ENCODE measurements at regions not wholly inside any gene's neighbourhood (a gene's known extent, or its start where the extent isn't known, plus 50 kb on each side); places are given as distances from the start of the nearest gene placed in this dataset.

DNA sequence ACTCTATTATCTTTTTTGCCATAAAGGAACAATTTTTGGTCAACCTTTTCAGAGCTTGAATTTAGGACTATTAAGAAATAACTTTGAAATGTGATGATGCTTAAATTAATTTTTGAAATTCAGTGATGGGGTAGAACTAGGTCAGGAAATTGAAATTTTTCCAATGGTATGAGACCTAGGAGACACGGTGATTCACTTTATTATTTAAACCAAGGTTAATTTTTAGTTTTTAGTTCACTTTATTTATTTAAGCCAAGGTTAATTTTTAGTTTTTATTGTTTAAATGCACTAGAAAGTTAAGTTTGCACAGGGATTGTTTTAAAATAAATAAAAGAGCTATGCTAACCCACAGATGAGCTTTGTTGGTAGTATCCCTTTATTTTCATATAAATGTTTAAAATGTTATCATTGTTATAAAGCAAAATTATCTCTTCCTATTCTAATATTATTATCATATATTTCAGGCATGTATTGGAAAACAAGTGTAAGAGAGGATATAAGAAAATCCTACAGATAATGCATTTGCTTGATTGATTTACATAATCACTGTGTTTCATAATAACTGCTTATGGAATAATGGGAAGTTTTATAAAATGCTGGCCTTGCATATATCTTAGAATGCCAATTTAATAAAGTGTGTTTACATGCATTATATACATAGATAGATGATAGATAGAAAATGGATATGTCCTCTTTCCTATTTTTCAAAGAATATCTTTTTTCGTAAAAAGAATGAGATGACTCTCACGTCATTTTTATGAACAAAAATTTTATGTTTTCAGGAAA lies 163.6 kb downstream of the HGF start:
- Mint-ChIP-seq H3K4me1 (ENCODE audit: low read depth, unreplicated experiment) (no peaks in the 10 kb centered on the region), H3K4me3 (ENCODE audit: unreplicated experiment) (no peak overlapping the region), H3K27ac (ENCODE audit: unreplicated experiment) (no peak overlapping the region), H3K27me3 (ENCODE audit: insufficient read depth, unreplicated experiment) (peaks cover 4% of the 10 kb centered on the region), H3K9me3 (ENCODE audit: unreplicated experiment) (no peaks in the 10 kb centered on the region), H3K36me3 (ENCODE audit: insufficient read depth, unreplicated experiment) (no peaks in the 10 kb centered on the region)
- ChIA-PET CTCF (no interaction called here), POLR2A (no interaction called here)
- no TSS peak for BruUV-seq (replicated peaks)
- DNase-seq: no peak
- TF ChIP-seq CTCF (IDR thresholded peaks at IDR 0.05; ENCODE audit: insufficient read depth in 1 of 2, low read depth in 1 of 2, low read length in 1 of 2, severe bottlenecking in 1 of 2, unreplicated experiment in 1 of 2): no peak
- no peaks in the 10 kb centered on the region; the same call in 1 of the 2 replicates for H3K27me3 ChIP-seq (replicated peaks; ENCODE audit: control insufficient read depth, insufficient read depth, low read length)
- H3K4me3 ChIP-seq (ENCODE audit: low read depth, low read length): no peak overlapping the region
- no peaks in the 10 kb centered on the region for H3K9me3 ChIP-seq
- intact Hi-C loops (cut with micrococcal nuclease; ENCODE audit: unreplicated experiment): no loop called here
- no peaks in the 10 kb centered on the region for H3K36me3 ChIP-seq (ENCODE audit: control insufficient read depth, insufficient read depth, low read length)
- no peaks in the 10 kb centered on the region for H3K4me1 ChIP-seq

- BruUV-seq (replicated peaks): no TSS peak
- CTCF ChIA-PET: no interaction called here
These were observed 164.4 kb downstream of the HGF start for GRCh38 chr7:81605493-81605892.

GRCh38 chr7:81604808-81605174 lies 165.1 kb downstream of the HGF start:
- H3K9me3 Mint-ChIP-seq (ENCODE audit: unreplicated experiment): no peaks in the 10 kb centered on the region
- H3K9me3 ChIP-seq: no peaks in the 10 kb centered on the region
- no peak overlapping the region for H3K4me3 ChIP-seq (ENCODE audit: low read depth, low read length)
- TF ChIP-seq CTCF (IDR thresholded peaks at IDR 0.05; ENCODE audit: insufficient read depth in 1 of 2, low read depth in 1 of 2, low read length in 1 of 2, severe bottlenecking in 1 of 2, unreplicated experiment in 1 of 2): no peak
- no peak for DNase-seq
- no peak overlapping the region for H3K4me3 Mint-ChIP-seq (ENCODE audit: unreplicated experiment)
- no TSS peak for BruUV-seq (replicated peaks)
- peaks cover 4% of the 10 kb centered on the region for H3K27me3 Mint-ChIP-seq (ENCODE audit: insufficient read depth, unreplicated experiment)
- H3K27ac Mint-ChIP-seq (ENCODE audit: unreplicated experiment): no peak overlapping the region
- intact Hi-C loops (cut with micrococcal nuclease; ENCODE audit: unreplicated experiment): no loop called here
- H3K4me1 Mint-ChIP-seq (ENCODE audit: low read depth, unreplicated experiment): no peaks in the 10 kb centered on the region
- H3K36me3 Mint-ChIP-seq (ENCODE audit: insufficient read depth, unreplicated experiment): no peaks in the 10 kb centered on the region
- POLR2A ChIA-PET: no interaction called here
- H3K4me1 ChIP-seq: no peaks in the 10 kb centered on the region
- CTCF ChIA-PET: no interaction called here
- no peaks in the 10 kb centered on the region; the same call in 1 of the 2 replicates for H3K27me3 ChIP-seq (replicated peaks; ENCODE audit: control insufficient read depth, insufficient read depth, low read length)
- H3K36me3 ChIP-seq (ENCODE audit: control insufficient read depth, insufficient read depth, low read length): no peaks in the 10 kb centered on the region

More at GRCh38 chr7:81605493-81605892, 164.4 kb downstream of the HGF start:
- no peak for DNase-seq
- Histone ChIP-seq H3K9me3 (no peaks in the 10 kb centered on the region), H3K4me1 (no peaks in the 10 kb centered on the region), H3K36me3 (ENCODE audit: control insufficient read depth, insufficient read depth, low read length) (no peaks in the 10 kb centered on the region), H3K4me3 (ENCODE audit: low read depth, low read length) (no peak overlapping the region), H3K27me3 (replicated peaks; ENCODE audit: control insufficient read depth, insufficient read depth, low read length) (no peaks in the 10 kb centered on the region; the same call in 1 of the 2 replicates)
- Mint-ChIP-seq H3K27ac (ENCODE audit: unreplicated experiment) (no peak overlapping the region), H3K27me3 (ENCODE audit: insufficient read depth, unreplicated experiment) (peaks cover 4% of the 10 kb centered on the region), H3K9me3 (ENCODE audit: unreplicated experiment) (no peaks in the 10 kb centered on the region), H3K36me3 (ENCODE audit: insufficient read depth, unreplicated experiment) (no peaks in the 10 kb centered on the region), H3K4me3 (ENCODE audit: unreplicated experiment) (no peak overlapping the region), H3K4me1 (ENCODE audit: low read depth, unreplicated experiment) (no peaks in the 10 kb centered on the region)
- POLR2A ChIA-PET: no interaction called here
- no peak for TF ChIP-seq CTCF (IDR thresholded peaks at IDR 0.05; ENCODE audit: insufficient read depth in 1 of 2, low read depth in 1 of 2, low read length in 1 of 2, severe bottlenecking in 1 of 2, unreplicated experiment in 1 of 2)
- intact Hi-C loops (cut with micrococcal nuclease; ENCODE audit: unreplicated experiment): no loop called here
